GM23338 (cell line): ENCODE measurements at regions not wholly inside any gene's neighbourhood (a gene's known extent, or its start where the extent isn't known, plus 50 kb on each side); places are given as distances from the start of the nearest gene placed in this dataset.

Source experiments
- CREB1 ChIP-seq: fragments of 250-450 bp; sonication (Bioruptor Pico); IDR thresholded peaks from 2 replicates; pipeline ENCODE4 v1.5.0; 2020; ENCODE audit warnings: low read depth, mild to moderate bottlenecking, moderate library complexity
- EZH2 ChIP-seq: fragments of 200-600 bp; sonication (generic); IDR thresholded peaks from one replicate; pipeline ENCODE4 v1.8.0; 2017; ENCODE audit warnings: antibody characterized with exemption, mild to moderate bottlenecking, low read depth; ENCODE audit not compliant: unreplicated experiment
- POLR2AphosphoS5 ChIP-seq: IDR thresholded peaks from 2 replicates; pipeline ENCODE4 v1.6.1; 2016; ENCODE audit warnings: antibody characterized with exemption, low read depth
- TF ChIP-seq, protein P1 (sequence below), 2 experiments: fragments of 200-600 bp in 1 of 2; sonication (generic) in 1 of 2; conservative IDR thresholded peaks; 2 replicates each; pipeline versions ENCODE4 v1.5.1 to v1.6.1; 2016 to 2017; ENCODE audit warnings: antibody characterized with exemption in 2 of 2, low read depth in 2 of 2, mild to moderate bottlenecking in 2 of 2, moderate library complexity in 1 of 2
- TF ChIP-seq, protein P2 (sequence below): IDR thresholded peaks from one replicate; pipeline ENCODE4 v1.6.1; 2018; ENCODE audit warnings: antibody characterized with exemption; ENCODE audit not compliant: unreplicated experiment

DNA sequence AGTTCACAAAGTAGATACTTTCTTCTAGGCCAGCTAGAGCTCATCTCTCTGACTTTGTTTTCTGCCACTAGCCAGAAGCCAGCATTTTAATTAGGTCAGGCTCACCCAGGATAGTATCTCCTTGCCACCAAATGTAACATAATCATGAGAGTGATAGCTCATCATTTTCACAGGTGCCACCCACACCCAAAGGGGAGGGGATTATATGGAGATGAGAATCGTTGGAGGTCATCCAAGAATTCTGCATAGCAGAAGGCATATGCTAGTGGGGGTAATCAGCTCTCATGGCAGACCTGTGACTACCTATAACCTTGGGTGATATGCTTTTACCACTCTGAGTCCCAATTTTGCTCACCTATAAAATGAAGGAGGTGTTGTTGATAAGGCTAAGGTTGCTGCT lies 523.0 kb downstream of the METTL15 start:
- no peak for TF ChIP-seq EZH2
- TF ChIP-seq, protein P1, sequence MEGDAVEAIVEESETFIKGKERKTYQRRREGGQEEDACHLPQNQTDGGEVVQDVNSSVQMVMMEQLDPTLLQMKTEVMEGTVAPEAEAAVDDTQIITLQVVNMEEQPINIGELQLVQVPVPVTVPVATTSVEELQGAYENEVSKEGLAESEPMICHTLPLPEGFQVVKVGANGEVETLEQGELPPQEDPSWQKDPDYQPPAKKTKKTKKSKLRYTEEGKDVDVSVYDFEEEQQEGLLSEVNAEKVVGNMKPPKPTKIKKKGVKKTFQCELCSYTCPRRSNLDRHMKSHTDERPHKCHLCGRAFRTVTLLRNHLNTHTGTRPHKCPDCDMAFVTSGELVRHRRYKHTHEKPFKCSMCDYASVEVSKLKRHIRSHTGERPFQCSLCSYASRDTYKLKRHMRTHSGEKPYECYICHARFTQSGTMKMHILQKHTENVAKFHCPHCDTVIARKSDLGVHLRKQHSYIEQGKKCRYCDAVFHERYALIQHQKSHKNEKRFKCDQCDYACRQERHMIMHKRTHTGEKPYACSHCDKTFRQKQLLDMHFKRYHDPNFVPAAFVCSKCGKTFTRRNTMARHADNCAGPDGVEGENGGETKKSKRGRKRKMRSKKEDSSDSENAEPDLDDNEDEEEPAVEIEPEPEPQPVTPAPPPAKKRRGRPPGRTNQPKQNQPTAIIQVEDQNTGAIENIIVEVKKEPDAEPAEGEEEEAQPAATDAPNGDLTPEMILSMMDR (conservative IDR thresholded peaks at IDR 0.05; ENCODE audit: low read depth in 2 of 2) = no peak
- TF ChIP-seq, protein P2, sequence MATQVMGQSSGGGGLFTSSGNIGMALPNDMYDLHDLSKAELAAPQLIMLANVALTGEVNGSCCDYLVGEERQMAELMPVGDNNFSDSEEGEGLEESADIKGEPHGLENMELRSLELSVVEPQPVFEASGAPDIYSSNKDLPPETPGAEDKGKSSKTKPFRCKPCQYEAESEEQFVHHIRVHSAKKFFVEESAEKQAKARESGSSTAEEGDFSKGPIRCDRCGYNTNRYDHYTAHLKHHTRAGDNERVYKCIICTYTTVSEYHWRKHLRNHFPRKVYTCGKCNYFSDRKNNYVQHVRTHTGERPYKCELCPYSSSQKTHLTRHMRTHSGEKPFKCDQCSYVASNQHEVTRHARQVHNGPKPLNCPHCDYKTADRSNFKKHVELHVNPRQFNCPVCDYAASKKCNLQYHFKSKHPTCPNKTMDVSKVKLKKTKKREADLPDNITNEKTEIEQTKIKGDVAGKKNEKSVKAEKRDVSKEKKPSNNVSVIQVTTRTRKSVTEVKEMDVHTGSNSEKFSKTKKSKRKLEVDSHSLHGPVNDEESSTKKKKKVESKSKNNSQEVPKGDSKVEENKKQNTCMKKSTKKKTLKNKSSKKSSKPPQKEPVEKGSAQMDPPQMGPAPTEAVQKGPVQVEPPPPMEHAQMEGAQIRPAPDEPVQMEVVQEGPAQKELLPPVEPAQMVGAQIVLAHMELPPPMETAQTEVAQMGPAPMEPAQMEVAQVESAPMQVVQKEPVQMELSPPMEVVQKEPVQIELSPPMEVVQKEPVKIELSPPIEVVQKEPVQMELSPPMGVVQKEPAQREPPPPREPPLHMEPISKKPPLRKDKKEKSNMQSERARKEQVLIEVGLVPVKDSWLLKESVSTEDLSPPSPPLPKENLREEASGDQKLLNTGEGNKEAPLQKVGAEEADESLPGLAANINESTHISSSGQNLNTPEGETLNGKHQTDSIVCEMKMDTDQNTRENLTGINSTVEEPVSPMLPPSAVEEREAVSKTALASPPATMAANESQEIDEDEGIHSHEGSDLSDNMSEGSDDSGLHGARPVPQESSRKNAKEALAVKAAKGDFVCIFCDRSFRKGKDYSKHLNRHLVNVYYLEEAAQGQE = no peak
- no peak for TF ChIP-seq POLR2AphosphoS5
- TF ChIP-seq CREB1 = no peak
